ENCODE measurements at regions not wholly inside any gene's neighbourhood (a gene's known extent, or its start where the extent isn't known, plus 50 kb on each side); places are given as distances from the start of the nearest gene placed in this dataset.

DNA sequence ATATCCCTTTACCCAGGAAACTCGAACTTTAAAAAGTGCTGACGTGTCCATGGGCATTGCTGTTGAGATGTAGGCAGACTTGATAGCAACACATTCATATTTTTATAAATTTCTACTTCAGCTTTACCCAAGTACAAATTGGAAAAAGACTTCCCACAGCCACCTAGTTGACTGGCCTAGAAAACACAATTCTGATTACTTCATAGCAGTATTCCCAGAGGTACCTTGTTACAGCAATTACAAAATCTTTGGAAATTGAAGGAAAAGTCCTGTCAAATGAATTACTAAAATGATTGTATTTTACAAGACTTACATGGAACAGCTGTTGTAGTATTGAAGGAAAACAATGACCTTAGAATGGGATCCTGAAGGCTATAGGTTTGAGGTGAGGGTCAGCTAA lies 130.7 kb upstream of the NREP start:
- TF ChIP-seq POLR2AphosphoS5 (IDR thresholded peaks at IDR 0.05) (no peak), POLR2A (IDR thresholded peaks at IDR 0.05; ENCODE audit: low read depth) (no peak), EP300 (IDR thresholded peaks at IDR 0.05) (no peak)
- TF ChIP-seq, protein P1, sequence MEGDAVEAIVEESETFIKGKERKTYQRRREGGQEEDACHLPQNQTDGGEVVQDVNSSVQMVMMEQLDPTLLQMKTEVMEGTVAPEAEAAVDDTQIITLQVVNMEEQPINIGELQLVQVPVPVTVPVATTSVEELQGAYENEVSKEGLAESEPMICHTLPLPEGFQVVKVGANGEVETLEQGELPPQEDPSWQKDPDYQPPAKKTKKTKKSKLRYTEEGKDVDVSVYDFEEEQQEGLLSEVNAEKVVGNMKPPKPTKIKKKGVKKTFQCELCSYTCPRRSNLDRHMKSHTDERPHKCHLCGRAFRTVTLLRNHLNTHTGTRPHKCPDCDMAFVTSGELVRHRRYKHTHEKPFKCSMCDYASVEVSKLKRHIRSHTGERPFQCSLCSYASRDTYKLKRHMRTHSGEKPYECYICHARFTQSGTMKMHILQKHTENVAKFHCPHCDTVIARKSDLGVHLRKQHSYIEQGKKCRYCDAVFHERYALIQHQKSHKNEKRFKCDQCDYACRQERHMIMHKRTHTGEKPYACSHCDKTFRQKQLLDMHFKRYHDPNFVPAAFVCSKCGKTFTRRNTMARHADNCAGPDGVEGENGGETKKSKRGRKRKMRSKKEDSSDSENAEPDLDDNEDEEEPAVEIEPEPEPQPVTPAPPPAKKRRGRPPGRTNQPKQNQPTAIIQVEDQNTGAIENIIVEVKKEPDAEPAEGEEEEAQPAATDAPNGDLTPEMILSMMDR (IDR thresholded peaks at IDR 0.05), result no peak
